ENCODE measurements at regions not wholly inside any gene's neighbourhood (a gene's known extent, or its start where the extent isn't known, plus 50 kb on each side); places are given as distances from the start of the nearest gene placed in this dataset.

- H3K4me1 ChIP-seq: peaks cover 8% of the 10 kb centered on the region
- no peak for DNase-seq
- intact Hi-C loops (cut with micrococcal nuclease): no loop called here
- H3K36me3 ChIP-seq: no peaks in the 10 kb centered on the region
- H3K27ac ChIP-seq (replicated peaks): no peak overlapping the region
- H3K9me3 ChIP-seq (replicated peaks): no peaks in the 10 kb centered on the region
- H3K4me3 ChIP-seq: peak overlapping the region; percentile 59
- no peak for TF ChIP-seq CTCF (IDR thresholded peaks at IDR 0.05; ENCODE audit: borderline replicate concordance)
- H3K27me3 ChIP-seq (ENCODE audit: low read depth): peaks cover 22% of the 10 kb centered on the region
Measured at GRCh38 chr3:23671851-23672589, 133.7 kb upstream of the UBE2E1 start.

- Histone ChIP-seq H3K27ac (replicated peaks) (no peak overlapping the region), H3K36me3 (no peaks in the 10 kb centered on the region), H3K4me1 (peaks cover 8% of the 10 kb centered on the region), H3K4me3 (no peak overlapping the region), H3K9me3 (replicated peaks) (no peaks in the 10 kb centered on the region), H3K27me3 (ENCODE audit: low read depth) (peaks cover 22% of the 10 kb centered on the region)
- intact Hi-C loops (cut with micrococcal nuclease): no loop called here
- DNase-seq: no peak
- no peak for TF ChIP-seq CTCF (IDR thresholded peaks at IDR 0.05; ENCODE audit: borderline replicate concordance)
Measured at GRCh38 chr3:23672628-23673027, 133.1 kb upstream of the UBE2E1 start.

GRCh38 chr3:23675010-23675409, 130.7 kb upstream of the UBE2E1 start:
- H3K27ac ChIP-seq (replicated peaks): no peak overlapping the region
- no peak overlapping the region for H3K4me3 ChIP-seq
- intact Hi-C loops (cut with micrococcal nuclease): no loop called here
- H3K36me3 ChIP-seq: no peaks in the 10 kb centered on the region
- no peak for TF ChIP-seq CTCF (IDR thresholded peaks at IDR 0.05; ENCODE audit: borderline replicate concordance)
- DNase-seq: no peak
- peaks cover 22% of the 10 kb centered on the region for H3K27me3 ChIP-seq (ENCODE audit: low read depth)
- H3K4me1 ChIP-seq: peaks cover 8% of the 10 kb centered on the region
- peaks cover 7% of the 10 kb centered on the region for H3K9me3 ChIP-seq (replicated peaks)

GRCh38 chr3:23676093-23676492, 129.7 kb upstream of the UBE2E1 start:
- peaks cover 13% of the 10 kb centered on the region for H3K27me3 ChIP-seq (ENCODE audit: low read depth)
- H3K9me3 ChIP-seq (replicated peaks): peaks cover 7% of the 10 kb centered on the region
- intact Hi-C loops (cut with micrococcal nuclease): no loop called here
- TF ChIP-seq CTCF (IDR thresholded peaks at IDR 0.05; ENCODE audit: borderline replicate concordance): no peak
- DNase-seq: no peak
- peaks cover 8% of the 10 kb centered on the region for H3K4me1 ChIP-seq
- no peaks in the 10 kb centered on the region for H3K36me3 ChIP-seq
- no peak overlapping the region for H3K4me3 ChIP-seq
- H3K27ac ChIP-seq (replicated peaks): no peak overlapping the region

GRCh38 chr3:23682646-23683045, 123.1 kb upstream of the UBE2E1 start:
- no peak for TF ChIP-seq CTCF (IDR thresholded peaks at IDR 0.05; ENCODE audit: borderline replicate concordance)
- no peak overlapping the region for H3K27ac ChIP-seq (replicated peaks)
- no peak for DNase-seq
- no peaks in the 10 kb centered on the region for H3K36me3 ChIP-seq
- H3K4me1 ChIP-seq: peaks cover 14% of the 10 kb centered on the region
- intact Hi-C loops (cut with micrococcal nuclease): no loop called here
- H3K4me3 ChIP-seq: no peak overlapping the region
- no peaks in the 10 kb centered on the region for H3K27me3 ChIP-seq (ENCODE audit: low read depth)
- peaks cover 7% of the 10 kb centered on the region for H3K9me3 ChIP-seq (replicated peaks)
